UCSD-AML1 (cell line): ENCODE measurements at regions not wholly inside any gene's neighbourhood (a gene's known extent, or its start where the extent isn't known, plus 50 kb on each side); places are given as distances from the start of the nearest gene placed in this dataset.

Source experiments
- DNase-seq: peaks from one replicate; lab custom pipeline; 2025; ENCODE audit not compliant: unreplicated experiment; lab: John Stamatoyannopoulos, UW

DNA sequence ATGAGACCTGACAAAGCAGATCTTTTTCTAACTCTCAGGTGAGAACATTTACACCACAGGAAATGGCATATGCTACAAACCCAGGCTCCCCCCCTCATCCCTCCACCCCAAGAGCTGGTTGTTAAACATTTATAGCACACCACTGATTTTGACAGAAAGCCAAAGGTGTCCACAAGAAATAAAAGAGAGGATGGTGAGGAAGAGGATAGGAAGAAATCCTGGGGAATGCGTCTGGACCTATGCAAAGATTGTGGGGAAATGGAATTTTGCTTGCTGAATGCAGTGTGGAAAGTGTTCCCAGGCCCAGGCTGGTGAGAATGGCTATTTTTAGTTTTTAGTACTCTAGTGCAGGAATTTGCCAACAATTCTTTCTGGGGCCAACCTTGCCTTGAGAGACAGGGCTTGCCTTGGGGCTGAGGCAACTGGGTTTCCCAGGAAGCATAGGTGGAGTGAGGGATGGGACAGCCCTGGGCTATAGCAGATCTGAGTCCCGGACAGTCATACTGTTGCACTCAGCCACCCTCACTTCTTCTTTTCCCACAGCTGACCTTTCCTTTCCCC lies 163.9 kb downstream of the ADAMTS15 start:
- no peak for DNase-seq

DNA sequence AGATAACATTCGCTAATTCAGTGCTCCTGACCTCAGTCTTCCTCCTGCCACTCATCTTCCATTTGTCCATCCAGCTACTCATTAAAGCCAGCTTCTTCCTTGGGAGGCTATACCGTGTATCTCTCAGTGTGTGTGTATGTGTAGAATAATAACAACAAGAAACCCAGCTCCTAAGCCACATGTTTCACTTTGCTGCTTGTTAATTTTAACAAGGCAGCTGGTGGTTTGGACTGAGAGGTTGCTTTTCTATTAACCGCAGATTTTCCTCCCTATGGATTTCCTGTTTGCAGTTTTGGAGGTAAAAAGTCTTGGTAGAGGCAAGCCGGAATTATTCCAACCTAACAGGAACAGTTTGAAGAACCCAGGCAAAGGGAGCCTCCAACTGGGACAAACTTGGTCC lies 165.0 kb downstream of the ADAMTS15 start:
- no peak for DNase-seq

DNA sequence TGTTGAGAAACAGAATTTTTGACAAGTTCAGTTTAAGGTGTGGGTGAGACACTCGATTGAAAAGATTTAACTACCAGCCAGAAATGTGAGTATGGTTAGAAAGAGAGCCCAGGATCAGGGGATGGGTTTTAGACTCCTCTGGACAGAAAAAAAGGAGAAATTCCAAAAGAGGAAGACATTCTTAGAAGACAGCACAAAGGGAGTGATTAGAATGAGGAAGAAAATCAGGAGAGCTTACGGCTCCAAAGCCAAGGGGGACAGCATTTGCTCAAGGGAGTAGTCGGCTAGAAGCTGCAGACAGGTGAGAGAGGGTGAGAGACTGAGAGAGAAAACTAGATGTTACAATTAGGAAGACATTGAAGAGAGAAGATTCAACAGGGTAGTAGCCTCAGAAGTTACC lies 166.1 kb downstream of the ADAMTS15 start:
- DNase-seq: no peak

DNA sequence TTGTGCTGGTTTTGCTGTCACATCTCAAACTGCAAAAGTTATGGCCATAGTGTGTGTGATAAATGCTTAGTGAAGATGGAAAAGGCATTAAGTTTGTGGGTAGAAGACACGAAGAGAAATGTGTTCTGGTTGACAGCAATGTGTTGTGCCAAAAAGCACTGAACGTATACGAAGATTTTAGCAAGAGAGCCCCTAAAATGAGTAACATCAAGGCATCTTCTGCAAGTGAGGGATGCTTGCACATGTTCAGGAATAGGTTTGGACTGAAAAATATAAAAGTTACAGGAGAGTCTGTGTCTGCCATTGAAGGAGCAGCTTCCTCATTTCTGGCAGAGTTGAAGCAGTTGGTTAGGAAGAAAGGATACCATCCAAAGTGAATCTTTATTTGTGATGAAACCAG lies 167.1 kb downstream of the ADAMTS15 start:
- no peak for DNase-seq

DNA sequence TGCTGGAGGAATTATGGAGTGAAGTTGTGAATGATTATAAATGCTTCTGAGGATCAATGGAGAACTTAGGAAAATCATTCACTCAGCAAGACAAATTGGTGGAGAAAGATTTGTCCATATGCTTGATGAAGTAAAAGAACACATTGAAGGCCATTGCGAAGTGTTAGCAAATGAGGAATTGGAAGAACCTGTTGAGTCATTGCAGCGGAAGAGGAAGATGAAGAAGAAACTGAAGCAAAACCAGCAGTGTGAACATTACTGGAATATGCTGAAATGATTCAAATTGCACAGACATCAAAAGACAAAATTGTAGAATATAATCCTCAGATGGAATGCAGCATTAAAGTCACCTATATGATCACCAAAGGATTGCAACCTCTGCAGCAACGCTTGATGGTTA lies 168.1 kb downstream of the ADAMTS15 start:
- no peak for DNase-seq

DNA sequence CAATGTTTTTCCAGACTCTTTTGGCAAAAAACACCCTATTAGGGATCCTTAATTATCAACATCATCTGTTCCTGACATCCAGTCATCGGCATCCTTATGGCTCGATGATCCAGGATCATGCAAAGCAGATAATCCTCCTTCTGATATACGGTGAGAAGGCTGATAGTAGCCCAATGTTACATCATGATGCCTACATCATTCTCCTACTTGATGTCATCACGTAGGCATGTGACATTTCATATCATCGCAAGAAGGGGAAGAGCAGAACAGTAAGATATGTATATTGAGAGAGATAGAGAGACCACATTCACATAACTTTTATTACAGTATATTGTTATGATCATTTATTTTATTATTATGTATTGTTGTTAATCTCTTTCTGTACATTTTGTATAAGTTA lies 168.6 kb downstream of the ADAMTS15 start:
- no peak for DNase-seq

DNA sequence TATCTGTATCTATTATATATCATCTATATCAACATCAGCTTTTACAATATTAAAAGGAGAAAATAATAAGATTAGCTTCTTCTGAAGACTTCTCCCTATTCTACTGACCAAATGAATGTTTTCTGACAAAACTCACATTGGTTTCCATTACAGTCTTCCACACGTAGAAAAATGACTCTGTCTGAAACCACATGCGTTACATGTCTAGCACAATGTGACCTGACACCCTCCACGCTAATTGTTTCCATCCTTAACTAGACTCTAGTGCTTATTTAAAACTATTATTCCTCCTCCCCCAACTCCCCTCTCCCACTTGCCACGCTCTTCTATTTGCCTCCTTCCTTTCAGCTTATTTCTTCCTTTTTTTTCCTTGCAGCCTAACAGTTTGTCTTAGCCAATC lies 172.1 kb downstream of the ADAMTS15 start:
- no peak for DNase-seq

DNA sequence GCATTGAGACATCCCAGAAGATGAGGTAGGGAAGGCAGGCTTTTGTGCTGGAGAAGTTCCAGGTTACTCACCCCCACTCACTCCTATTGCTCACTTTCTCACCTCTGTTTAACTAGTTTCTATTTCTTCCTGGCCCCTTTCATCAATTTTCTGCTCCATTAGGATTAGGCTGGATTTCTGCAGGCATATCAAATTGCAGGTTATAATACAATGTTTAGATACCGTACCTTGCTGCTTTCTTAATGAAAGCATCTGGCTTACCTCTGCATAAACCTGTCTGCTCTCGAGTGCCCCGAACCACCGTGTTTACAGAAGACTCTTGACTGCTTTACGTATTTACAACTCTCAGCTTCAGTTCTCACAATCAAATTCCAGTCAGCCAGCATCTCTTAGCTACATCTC lies 173.7 kb downstream of the ADAMTS15 start:
- DNase-seq: no peak

DNA sequence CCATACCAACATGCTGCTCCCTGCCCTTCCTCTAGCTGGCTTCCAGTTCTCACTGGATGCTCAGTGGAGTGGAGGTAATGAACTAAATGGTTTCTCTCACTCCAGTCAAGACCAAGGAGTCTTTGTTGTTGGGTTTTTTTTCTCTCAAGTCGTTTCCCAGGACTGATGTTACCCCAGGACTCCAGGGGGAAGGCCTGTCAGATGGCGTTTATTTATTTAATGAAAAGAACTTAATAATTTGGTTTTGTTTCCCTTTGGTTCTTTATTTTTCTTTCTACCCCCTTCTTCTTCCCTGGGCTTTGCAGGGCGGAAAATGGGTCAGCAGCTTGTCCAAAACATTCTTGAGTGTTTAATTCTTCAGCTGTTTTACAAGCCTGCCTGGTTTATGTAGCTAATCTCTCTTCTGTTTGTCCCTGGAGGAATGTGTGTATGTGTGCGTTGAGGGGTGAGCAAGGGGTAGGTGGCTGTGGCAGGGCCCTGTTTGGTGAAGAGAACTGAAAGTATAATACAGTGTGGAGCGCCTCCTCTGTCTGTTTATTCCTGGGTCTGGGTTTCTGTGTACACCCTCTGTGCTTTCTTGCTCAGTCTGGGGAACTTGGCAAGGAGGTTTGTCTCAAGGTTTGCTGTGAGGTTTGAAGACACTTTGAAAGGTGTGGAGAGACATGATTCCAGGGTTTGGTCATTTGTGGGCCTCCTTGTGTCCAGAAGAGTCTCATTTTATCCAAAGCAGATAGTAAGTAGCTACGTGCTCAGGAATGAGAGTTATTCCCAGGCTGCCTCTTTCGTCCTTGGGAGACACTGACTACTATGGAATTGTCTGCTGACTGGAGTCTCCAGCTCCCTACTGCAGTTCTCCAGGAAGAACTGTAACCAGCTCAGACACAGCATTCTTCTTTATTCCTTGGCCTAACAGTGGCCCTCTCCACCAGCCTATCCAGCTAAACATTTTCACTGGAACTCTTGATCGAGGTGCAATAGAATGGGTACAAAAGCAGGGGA lies 175.5 kb downstream of the ADAMTS15 start:
- no peak for DNase-seq

DNA sequence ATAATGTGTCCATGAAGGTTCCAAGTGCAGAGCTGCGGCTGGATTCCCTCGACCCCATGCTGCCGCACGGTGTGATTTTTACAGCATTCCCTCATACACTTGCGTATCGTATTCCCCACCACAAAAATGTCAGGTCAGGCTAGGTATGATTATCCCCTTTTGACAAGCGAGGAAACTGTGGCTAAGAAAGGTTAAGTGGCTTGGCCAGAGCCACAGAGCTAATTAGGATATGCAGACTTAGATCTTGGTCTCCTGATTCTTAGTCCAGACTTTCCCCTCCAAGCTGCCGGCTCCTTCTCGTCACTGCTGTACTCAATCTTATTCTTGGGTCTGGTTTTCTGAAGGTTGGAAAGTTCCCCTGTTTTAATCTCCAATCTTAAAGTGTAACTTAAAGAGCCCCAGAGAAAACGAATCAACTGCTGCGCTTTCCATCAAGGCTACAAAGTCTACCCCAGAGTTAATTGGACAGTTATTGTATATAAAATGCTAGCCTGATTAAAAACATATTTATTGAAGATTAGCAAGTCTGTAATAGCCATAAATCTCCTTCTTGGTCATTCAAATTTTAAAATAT lies 176.6 kb downstream of the ADAMTS15 start:
- DNase-seq: no peak

DNA sequence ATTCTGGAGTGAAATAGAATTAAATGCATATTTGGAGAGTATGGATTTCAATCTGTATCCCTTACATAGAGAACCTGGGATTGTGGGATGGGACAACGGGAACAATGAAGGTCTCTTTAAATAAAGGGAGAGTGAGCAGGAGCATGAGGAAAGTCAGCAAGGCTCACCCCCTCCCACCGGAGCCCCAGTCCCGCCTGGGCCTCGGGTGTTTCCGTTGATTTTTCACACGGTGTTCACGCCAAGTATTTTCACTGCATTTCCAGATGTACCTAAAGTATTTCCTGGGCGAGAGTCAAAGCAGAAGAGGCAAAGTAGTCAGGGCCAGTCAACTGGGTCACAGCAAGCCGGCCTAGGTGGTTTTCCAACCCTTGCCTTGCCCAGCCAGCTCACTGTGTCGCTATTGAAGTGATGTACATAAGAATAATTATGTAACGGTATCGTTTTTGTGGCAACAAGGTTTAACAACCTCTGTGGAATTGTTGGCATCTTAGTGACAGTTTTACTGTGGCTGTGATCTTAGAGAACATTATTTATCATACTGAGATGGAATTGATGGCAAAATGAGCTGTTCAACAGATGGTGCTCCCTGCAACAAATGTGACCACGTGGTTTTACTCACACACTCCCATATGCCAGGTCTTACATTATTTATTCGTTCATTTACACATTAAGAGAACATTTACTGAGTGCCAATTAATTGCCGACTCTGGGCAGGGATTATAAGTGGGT lies 177.3 kb downstream of the ADAMTS15 start:
- no peak for DNase-seq

DNA sequence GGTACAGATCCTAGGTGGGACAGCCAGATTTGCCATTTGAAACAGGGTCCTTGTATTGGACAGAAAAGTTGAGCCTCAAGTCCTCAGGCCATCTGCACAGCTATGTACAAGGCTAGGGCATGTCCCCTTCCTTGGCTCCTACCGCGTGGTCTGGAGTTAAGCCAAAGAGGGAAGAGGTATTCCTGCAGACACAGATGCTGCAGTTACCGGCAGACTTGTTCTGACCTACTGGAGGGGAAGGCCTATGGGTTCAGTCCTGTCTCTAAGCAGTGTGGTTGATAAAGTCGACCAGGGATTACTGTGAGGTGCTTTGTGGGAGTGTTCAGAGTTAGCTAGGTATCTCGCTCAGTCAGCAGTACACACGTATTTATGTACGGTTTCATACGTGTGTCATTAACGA lies 180.6 kb downstream of the ADAMTS15 start:
- DNase-seq: no peak

DNA sequence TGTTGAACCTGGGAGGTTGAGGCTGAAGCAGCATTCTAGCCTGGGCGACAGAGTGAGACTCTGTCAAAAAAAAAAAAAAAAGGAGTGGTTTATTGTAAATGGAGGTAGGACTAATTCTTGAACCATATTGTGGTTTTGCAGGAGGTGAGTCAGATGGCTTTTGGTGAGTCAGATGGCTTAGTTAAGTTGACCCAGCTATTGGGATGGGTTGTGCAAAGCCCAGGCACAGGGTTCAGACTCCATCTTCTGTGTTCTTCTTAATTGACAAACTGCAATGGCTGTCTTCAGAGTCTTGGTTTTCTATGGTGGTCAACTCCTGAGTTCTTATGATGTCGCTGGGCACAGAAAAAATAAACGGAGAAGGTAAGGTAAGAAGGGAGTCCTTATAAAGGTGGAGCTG lies 182.7 kb downstream of the ADAMTS15 start:
- no peak for DNase-seq

DNA sequence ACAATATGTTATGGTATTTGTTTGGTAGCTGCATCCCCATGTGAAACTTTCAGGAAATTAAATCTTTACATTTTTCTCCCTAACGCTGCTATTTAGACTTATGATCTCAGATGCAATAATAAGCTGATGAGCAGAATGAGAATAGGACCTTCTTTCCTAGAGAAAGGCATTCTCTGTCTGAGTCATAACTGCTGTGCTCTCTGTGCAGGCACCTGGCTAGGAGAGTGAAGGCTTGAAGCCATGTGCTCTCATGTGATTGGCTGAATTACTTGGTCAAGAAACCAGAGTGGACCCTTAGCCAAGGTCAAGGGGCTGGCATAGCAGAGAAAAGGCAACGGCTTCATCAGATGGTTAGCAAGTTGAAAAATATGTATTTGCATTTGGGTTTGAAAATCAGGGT lies 185.0 kb downstream of the ADAMTS15 start:
- DNase-seq: no peak

DNA sequence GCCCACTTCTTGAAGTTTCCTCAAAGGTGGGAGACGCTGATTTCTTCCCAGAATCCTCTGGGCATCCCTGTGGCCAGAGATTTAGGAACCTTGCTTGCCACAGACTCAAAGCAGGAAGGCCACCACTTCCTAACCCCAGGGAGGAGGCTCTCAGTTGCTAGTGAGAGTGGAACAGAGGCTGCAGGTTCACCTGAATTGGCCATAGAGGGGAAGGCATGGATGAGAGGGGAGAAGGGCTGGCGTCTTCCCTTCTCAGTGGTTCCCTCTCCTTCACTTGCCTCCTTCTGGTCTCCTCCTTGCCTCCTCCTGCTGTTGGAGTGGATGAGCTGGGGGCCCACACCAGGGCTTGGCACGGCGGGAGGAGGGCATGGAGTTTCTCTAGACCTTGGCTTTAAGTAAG lies 185.7 kb downstream of the ADAMTS15 start:
- no peak for DNase-seq

DNA sequence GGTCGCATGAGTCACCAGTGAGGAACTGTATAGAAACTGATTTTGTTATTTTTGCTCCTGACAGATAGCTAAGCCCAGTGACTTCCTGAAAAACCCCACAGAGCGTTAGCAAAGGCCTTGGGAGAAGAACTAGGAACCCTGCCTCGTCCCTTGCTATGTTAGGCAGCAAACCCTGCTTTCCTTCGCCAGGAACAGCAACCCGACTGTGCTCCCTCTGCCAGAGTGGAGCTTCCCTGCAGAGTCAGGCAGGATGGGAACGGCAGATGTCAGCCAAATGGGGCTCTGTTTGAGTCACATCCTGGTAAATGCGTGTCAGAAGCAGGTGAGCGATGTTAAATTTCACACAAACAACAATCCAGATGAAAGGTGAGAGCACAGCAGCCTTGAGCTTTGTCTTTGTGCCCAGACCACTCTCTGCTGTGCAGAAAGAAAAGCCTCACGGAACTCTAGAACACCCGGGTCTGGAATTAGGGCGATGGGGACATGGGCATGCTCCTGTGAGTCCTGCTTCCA lies 186.6 kb downstream of the ADAMTS15 start:
- DNase-seq: no peak

DNA sequence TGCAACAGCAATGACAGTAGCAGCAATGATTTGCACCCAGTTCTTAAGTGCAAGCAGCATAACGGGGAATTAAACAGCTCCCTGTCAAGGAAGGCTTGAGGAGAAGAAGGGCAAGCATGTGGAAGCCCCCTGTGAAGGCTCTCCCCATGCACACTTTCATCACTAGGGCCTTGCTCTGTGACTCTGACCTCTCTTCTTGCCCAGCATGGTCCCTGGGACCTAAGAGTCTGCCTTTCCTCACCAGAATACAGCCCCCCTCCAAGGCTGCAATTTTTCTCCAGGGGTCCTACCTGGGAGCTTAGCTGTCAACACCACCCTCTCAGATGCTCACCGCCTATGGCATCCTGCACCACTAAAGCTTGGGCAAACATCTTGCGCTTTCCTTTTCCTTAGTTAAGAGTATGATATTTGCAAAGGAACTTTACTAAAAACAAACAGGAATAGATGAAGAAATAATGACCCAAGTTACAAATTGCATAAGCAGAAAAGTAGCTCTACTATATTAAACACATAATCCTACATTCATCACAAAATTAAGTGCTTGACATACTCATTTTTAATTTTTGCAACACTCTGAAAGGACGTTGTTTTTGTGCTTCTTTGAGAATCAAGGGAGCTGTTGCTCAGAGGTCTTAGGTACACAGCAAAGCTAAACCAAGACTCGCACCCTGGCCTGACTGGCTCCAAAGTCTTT lies 187.6 kb downstream of the ADAMTS15 start:
- DNase-seq: no peak

DNA sequence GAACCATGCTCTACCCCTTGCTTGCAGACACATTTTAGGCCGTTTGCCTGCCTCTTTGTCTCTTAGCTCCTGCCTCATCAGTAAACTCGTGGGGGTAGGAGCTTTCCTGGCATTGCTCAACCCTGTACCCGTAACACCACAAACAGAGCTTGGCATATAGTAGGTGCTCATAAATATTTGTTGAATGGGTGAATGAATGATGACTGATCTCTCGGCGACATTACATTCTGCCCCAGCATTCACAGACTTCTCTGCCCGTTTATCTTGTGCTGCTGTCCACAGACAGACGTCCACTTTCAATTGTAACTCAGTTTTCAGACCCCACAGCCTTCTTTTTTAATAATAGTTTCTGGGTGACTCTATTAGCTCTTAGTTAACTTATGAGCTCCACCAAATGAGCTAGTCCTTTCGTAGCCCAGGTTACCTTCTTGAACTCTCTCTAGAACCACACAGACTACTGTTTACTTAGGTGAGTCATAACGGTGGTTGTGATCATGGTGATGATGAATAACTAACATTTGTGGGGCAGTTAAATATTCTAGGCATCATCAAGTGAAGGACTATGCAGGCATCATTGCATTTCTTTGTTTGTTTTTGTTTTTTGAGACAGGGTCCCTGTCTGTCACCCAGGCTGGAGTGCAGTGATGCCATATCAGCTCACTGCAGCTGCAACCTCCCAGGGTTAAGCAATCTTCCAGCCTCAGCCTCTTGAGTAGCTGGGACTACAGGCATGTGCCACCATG lies 188.4 kb downstream of the ADAMTS15 start:
- no peak for DNase-seq

DNA sequence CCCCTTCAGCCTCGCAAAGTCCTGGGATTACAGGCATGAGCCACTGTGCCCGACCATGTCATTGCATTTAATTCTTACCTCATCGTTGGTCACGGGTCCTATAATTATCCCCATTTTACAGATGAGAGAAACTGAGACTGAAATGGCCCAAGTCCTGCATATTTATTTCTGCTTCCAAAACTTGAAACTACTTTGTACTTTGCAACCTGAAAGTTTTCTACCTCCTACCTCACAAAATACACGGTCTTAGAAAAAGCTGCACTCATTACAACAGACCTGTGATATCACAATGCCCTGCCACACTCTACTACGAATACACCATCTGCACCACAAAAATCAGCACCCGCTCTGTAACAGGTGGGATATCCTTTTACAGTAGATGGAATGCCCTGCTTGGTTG lies 189.1 kb downstream of the ADAMTS15 start:
- DNase-seq: no peak

DNA sequence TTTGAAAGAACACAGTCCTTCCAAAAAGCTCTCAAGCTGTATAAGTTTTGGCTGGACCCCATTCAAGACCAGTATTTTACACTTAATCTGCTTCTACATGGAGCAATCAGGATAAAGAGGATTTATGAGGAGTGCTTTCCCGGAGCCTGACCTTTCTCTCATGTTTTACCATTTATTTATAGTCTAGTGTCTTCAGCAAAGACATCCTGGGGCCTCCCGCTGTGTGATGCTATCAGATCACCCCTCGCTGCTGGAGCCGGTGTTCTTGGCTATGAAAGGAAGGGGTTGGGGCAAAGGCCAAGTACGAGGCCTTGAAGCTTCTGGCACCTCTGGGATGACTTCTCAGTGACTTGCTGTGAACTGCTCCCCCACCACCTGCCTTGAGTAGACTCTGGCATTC lies 189.6 kb downstream of the ADAMTS15 start:
- no peak for DNase-seq
